HEK293 (cell line): ENCODE measurements at regions not wholly inside any gene's neighbourhood (a gene's known extent, or its start where the extent isn't known, plus 50 kb on each side); places are given as distances from the start of the nearest gene placed in this dataset.

Source experiments
- CTCF ChIA-PET: fragments of 350-600 bp; formaldehyde crosslinking; extraction: SDS; loops from one replicate; lab custom pipeline; 2021; ENCODE audit warnings: antibody characterized with exemption; lab: Yijun Ruan, JAX
- POLR2A ChIA-PET: fragments of 300-600 bp; formaldehyde crosslinking; extraction: SDS; loops from one replicate; lab custom pipeline; 2020; ENCODE audit warnings: antibody characterized with exemption, inconsistent platforms; lab: Yijun Ruan, JAX
- H3K27ac ChIP-seq: fragments of 200-500 bp; sonication (Bioruptor generic); 2 replicates; pipeline ENCODE4 v1.5.1; 2014; ENCODE audit warnings: low read depth, low read length, control low read depth, inconsistent platforms; ENCODE audit errors: extremely low read depth
- H3K36me3 ChIP-seq, 2 experiments: fragments of 200-500 bp in 1 of 2; sonication (Bioruptor generic) in 1 of 2; 1 replicate in 1 of 2; 2 replicates in 1 of 2; pipeline ENCODE4 v1.5.1; 2014 to 2017; ENCODE audit warnings: inconsistent platforms in 2 of 2, low read length in 2 of 2; ENCODE audit not compliant: control insufficient read depth in 2 of 2, insufficient read depth in 1 of 2
- H3K4me1 ChIP-seq: fragments of 200-500 bp; sonication (Bioruptor generic); 2 replicates; pipeline ENCODE4 v1.5.1; 2014; ENCODE audit warnings: mild to moderate bottlenecking, low read length, inconsistent platforms; ENCODE audit not compliant: control insufficient read depth, insufficient read depth
- H3K4me3 ChIP-seq: 2 replicates; pipeline ENCODE4 v1.5.1; 2011; ENCODE audit warnings: low read depth, mild to moderate bottlenecking, control low read depth, low read length, moderate library complexity
- H3K9me3 ChIP-seq: fragments of 200-500 bp; sonication (Bioruptor generic); 2 replicates; pipeline ENCODE4 v1.5.1; 2014; ENCODE audit warnings: low read depth, low read length, inconsistent platforms; ENCODE audit not compliant: control insufficient read depth, insufficient read depth
- HIC1 ChIP-seq: fragments of 450-650 bp; formaldehyde crosslinking; IDR thresholded peaks from 2 replicates; pipeline ENCODE4 v1.5.1; 2016; ENCODE audit warnings: missing biosample characterization, missing genetic modification characterization
- SETDB1 ChIP-seq: IDR thresholded peaks from one replicate; pipeline ENCODE4 v1.6.1; 2017; ENCODE audit warnings: mild to moderate bottlenecking, low read length, moderate library complexity, mixed read lengths; ENCODE audit not compliant: insufficient read length
- ZBTB17 ChIP-seq: fragments of 450-650 bp; formaldehyde crosslinking; IDR thresholded peaks from 2 replicates; pipeline ENCODE4 v1.5.1; 2016; ENCODE audit warnings: missing biosample characterization, missing genetic modification characterization
- ZBTB7A ChIP-seq: fragments of 450-650 bp; formaldehyde crosslinking; IDR thresholded peaks from 2 replicates; pipeline ENCODE4 v1.5.1; 2016; ENCODE audit warnings: low read depth, missing biosample characterization, missing genetic modification characterization
- ZFP3 ChIP-seq: fragments of 450-650 bp; formaldehyde crosslinking; IDR thresholded peaks from 2 replicates; pipeline ENCODE4 v1.5.1; 2016; ENCODE audit warnings: low read depth, missing biosample characterization, missing genetic modification characterization
- ZNF138 ChIP-seq: fragments of 450-650 bp; formaldehyde crosslinking; IDR thresholded peaks from 2 replicates; pipeline ENCODE4 v1.5.1; 2016; ENCODE audit warnings: missing biosample characterization, missing genetic modification characterization, borderline replicate concordance
- ZNF148 ChIP-seq: fragments of 450-650 bp; formaldehyde crosslinking; IDR thresholded peaks from 2 replicates; pipeline ENCODE4 v1.5.0; 2017; ENCODE audit warnings: missing biosample characterization, missing genetic modification characterization, borderline replicate concordance
- ZNF157 ChIP-seq: fragments of 450-650 bp; formaldehyde crosslinking; IDR thresholded peaks from 2 replicates; pipeline ENCODE4 v1.5.1; 2016; ENCODE audit warnings: missing biosample characterization, missing genetic modification characterization
- ZNF19 ChIP-seq: fragments of 450-650 bp; formaldehyde crosslinking; IDR thresholded peaks from 2 replicates; pipeline ENCODE4; 2016; ENCODE audit warnings: missing biosample characterization, missing genetic modification characterization, low read depth
- ZNF2 ChIP-seq: fragments of 450-650 bp; formaldehyde crosslinking; IDR thresholded peaks from 2 replicates; pipeline ENCODE4 v1.5.1; 2016; ENCODE audit warnings: missing biosample characterization, missing genetic modification characterization
- ZNF341 ChIP-seq: fragments of 450-650 bp; formaldehyde crosslinking; IDR thresholded peaks from 2 replicates; pipeline ENCODE4; 2016; ENCODE audit warnings: low read depth, missing biosample characterization, missing genetic modification characterization
- ZNF354C ChIP-seq: fragments of 450-650 bp; formaldehyde crosslinking; IDR thresholded peaks from 2 replicates; pipeline ENCODE4 v1.5.1; 2016; ENCODE audit warnings: missing biosample characterization, missing genetic modification characterization, low read depth, borderline replicate concordance
- ZNF37A ChIP-seq: fragments of 450-650 bp; IDR thresholded peaks from 2 replicates; pipeline ENCODE4 v1.5.1; 2018; ENCODE audit warnings: missing biosample characterization, missing genetic modification characterization
- ZNF394 ChIP-seq: fragments of 450-650 bp; formaldehyde crosslinking; IDR thresholded peaks from 2 replicates; pipeline ENCODE4 v1.5.1; 2016; ENCODE audit warnings: missing biosample characterization, missing genetic modification characterization, mild to moderate bottlenecking, moderate library complexity, borderline replicate concordance
- ZNF449 ChIP-seq: fragments of 450-650 bp; formaldehyde crosslinking; IDR thresholded peaks from 2 replicates; pipeline ENCODE4 v1.5.1; 2017; ENCODE audit warnings: missing biosample characterization, mild to moderate bottlenecking, missing genetic modification characterization, moderate library complexity
- ZNF558 ChIP-seq: fragments of 450-650 bp; formaldehyde crosslinking; IDR thresholded peaks from 2 replicates; pipeline ENCODE4 v1.5.1; 2016; ENCODE audit warnings: missing biosample characterization, missing genetic modification characterization
- ZNF624 ChIP-seq: fragments of 450-650 bp; formaldehyde crosslinking; IDR thresholded peaks from 2 replicates; pipeline ENCODE4 v1.5.1; 2017; ENCODE audit warnings: missing biosample characterization, missing genetic modification characterization
- ZNF768 ChIP-seq: fragments of 450-650 bp; formaldehyde crosslinking; IDR thresholded peaks from 2 replicates; pipeline ENCODE4 v1.5.1; 2018; ENCODE audit warnings: missing biosample characterization, mild to moderate bottlenecking, missing genetic modification characterization
- ZNF785 ChIP-seq: fragments of 450-650 bp; formaldehyde crosslinking; IDR thresholded peaks from 2 replicates; pipeline ENCODE4 v1.5.1; 2016; ENCODE audit warnings: missing biosample characterization, missing genetic modification characterization
- ZNF830 ChIP-seq: fragments of 450-650 bp; IDR thresholded peaks from 2 replicates; pipeline ENCODE4 v1.5.0; 2018; ENCODE audit warnings: missing biosample characterization, missing genetic modification characterization, low read depth, mild to moderate bottlenecking, moderate library complexity
- ZNF843 ChIP-seq: fragments of 450-650 bp; formaldehyde crosslinking; IDR thresholded peaks from 2 replicates; pipeline ENCODE4 v1.5.1; 2016; ENCODE audit warnings: missing biosample characterization, missing genetic modification characterization
- ZSCAN16 ChIP-seq: fragments of 450-650 bp; formaldehyde crosslinking; IDR thresholded peaks from 2 replicates; pipeline ENCODE4 v1.5.1; 2016; ENCODE audit warnings: missing biosample characterization, missing genetic modification characterization
- TF ChIP-seq, protein P1 (sequence below): fragments of 450-650 bp; formaldehyde crosslinking; IDR thresholded peaks from 2 replicates; pipeline ENCODE4 v1.5.1; 2016; ENCODE audit warnings: missing biosample characterization, missing genetic modification characterization, low read depth
- TF ChIP-seq, protein P2 (sequence below): fragments of 450-650 bp; formaldehyde crosslinking; IDR thresholded peaks from 2 replicates; pipeline ENCODE4 v1.5.1; 2016; ENCODE audit warnings: missing biosample characterization, missing genetic modification characterization

DNA sequence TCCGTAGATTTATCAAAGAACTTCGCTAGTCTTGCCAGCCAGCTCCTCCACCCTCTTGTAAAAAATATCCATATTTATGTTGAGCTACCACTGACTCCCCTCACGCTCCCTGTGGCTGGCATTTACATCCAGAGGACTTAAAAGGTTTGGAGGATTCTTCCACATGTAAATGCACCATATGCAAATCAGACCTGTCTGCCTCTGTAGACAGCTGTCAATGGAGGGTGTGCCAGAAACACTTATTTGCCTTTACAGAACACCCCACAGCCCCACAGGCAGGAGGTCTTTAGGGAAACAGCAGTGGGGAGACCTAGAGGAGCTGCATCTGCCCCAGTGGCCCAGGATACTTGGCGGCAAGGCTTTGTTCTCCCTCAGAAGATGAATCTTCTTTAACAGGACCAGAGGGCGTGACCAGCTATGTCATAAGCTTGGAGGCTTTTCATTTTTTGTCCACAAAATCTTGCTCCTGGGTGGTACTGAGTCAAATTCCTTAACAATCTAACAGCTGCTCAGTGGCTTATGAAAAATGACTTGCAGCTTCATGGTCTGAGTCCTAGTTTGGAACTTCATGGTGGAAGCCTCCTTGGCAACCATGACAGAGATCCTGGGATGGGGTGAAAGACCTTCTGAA lies 535.8 kb downstream of the EBF1 start:
- POLR2A ChIA-PET = no interaction called here
- Histone ChIP-seq H3K4me3 (no peak overlapping the region), H3K27ac (no peak overlapping the region), H3K9me3 (no peaks in the 10 kb centered on the region), H3K36me3 (no peaks in the 10 kb centered on the region), H3K4me1 (peaks cover 8% of the 10 kb centered on the region)
- TF ChIP-seq ZNF2 = no peak
- TF ChIP-seq ZNF843 = no peak
- TF ChIP-seq ZNF768 (tag by site-specific recombination) = no peak
- TF ChIP-seq ZNF785 (tag by site-specific recombination) = no peak
- TF ChIP-seq ZNF37A (tag by site-specific recombination) = no peak
- no peak for TF ChIP-seq ZBTB17
- TF ChIP-seq ZSCAN16 = no peak
- TF ChIP-seq ZNF354C (tag by site-specific recombination) = no peak
- no peak for TF ChIP-seq ZNF394 (tag by site-specific recombination)
- no peak for TF ChIP-seq ZNF157 (tag by site-specific recombination)
- TF ChIP-seq ZNF341 (tag by site-specific recombination) = no peak
- no peak for TF ChIP-seq ZNF830 (tag by site-specific recombination)
- TF ChIP-seq, protein P1, sequence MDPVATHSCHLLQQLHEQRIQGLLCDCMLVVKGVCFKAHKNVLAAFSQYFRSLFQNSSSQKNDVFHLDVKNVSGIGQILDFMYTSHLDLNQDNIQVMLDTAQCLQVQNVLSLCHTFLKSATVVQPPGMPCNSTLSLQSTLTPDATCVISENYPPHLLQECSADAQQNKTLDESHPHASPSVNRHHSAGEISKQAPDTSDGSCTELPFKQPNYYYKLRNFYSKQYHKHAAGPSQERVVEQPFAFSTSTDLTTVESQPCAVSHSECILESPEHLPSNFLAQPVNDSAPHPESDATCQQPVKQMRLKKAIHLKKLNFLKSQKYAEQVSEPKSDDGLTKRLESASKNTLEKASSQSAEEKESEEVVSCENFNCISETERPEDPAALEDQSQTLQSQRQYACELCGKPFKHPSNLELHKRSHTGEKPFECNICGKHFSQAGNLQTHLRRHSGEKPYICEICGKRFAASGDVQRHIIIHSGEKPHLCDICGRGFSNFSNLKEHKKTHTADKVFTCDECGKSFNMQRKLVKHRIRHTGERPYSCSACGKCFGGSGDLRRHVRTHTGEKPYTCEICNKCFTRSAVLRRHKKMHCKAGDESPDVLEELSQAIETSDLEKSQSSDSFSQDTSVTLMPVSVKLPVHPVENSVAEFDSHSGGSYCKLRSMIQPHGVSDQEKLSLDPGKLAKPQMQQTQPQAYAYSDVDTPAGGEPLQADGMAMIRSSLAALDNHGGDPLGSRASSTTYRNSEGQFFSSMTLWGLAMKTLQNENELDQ = no peak
- no peak for TF ChIP-seq ZNF19 (tag by site-specific recombination)
- TF ChIP-seq ZNF138 (tag by site-specific recombination) = no peak
- CTCF ChIA-PET = interaction anchor here (0.6 kb wide), 1 partner anchor 21 kb away, joined by 5 read pairs; no protein-coding TSS in a partner anchor

DNA sequence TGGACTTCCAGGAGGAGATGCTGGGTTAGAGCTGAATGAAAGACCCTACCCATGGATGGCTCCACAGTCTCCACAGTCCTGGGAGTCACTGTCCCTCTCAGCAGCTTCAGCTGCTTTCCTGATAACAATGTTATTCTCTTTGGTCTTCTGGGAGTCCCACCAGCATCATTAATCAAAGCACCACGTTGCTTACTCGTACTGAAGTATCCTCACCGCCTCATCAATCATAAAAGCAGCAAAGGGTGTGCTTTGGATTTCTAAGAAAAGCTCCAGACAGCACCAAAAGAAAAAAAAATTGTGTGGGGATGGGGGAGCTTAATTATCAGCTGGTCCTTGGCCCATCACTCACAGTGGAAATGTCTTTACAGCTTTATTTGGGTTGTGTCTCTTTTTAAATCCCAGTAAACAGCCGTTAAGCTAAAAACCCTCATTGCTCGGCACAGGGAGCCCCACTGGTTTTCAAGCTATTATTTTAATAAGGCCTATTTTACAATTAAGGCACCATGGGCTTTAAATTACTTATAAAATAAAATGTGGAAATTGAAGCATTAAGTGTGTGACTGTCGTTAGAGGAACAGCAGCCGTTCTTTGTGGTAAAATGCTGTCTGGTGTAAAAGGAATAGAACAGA lies 538.0 kb downstream of the EBF1 start:
- CTCF ChIA-PET = interaction anchor here (0.6 to 0.7 kb wide), 2 partner anchors 33 to 56 kb away, joined by 3 read pairs; no protein-coding TSS in a partner anchor
- TF ChIP-seq ZNF624 (tag by site-specific recombination) (no peak), ZNF148 (tag by site-specific recombination) (no peak), HIC1 (no peak), ZBTB7A (tag by site-specific recombination) (no peak), SETDB1 (no peak), ZNF768 (tag by site-specific recombination) (no peak), ZFP3 (tag by site-specific recombination) (no peak), ZNF558 (tag by site-specific recombination) (no peak), ZNF449 (no peak)
- TF ChIP-seq, protein P2, sequence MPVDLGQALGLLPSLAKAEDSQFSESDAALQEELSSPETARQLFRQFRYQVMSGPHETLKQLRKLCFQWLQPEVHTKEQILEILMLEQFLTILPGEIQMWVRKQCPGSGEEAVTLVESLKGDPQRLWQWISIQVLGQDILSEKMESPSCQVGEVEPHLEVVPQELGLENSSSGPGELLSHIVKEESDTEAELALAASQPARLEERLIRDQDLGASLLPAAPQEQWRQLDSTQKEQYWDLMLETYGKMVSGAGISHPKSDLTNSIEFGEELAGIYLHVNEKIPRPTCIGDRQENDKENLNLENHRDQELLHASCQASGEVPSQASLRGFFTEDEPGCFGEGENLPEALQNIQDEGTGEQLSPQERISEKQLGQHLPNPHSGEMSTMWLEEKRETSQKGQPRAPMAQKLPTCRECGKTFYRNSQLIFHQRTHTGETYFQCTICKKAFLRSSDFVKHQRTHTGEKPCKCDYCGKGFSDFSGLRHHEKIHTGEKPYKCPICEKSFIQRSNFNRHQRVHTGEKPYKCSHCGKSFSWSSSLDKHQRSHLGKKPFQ (tag by site-specific recombination) = no peak

More for the DNA sequence above, 538.0 kb downstream of the EBF1 start:
- H3K4me3 ChIP-seq = no peak overlapping the region
- POLR2A ChIA-PET = no interaction called here
- H3K36me3 ChIP-seq = no peaks in the 10 kb centered on the region
- H3K27ac ChIP-seq = no peak overlapping the region
- H3K9me3 ChIP-seq = no peaks in the 10 kb centered on the region
- peaks cover 8% of the 10 kb centered on the region for H3K4me1 ChIP-seq
